Ishikawa (cell line): ENCODE measurements at regions not wholly inside any gene's neighbourhood (a gene's known extent, or its start where the extent isn't known, plus 50 kb on each side); places are given as distances from the start of the nearest gene placed in this dataset.

Source experiments
- CEBPB ChIP-seq: IDR thresholded peaks from 2 replicates; pipeline ENCODE4 v1.6.1; 2012
- CREB1 ChIP-seq: IDR thresholded peaks from 2 replicates; pipeline ENCODE4 v1.6.1; 2012; ENCODE audit warnings: low read depth
- EGR1 ChIP-seq: IDR thresholded peaks from 2 replicates; pipeline ENCODE4 v1.6.1; 2012
- EP300 ChIP-seq: IDR thresholded peaks from 2 replicates; pipeline ENCODE4 v1.6.1; 2012; ENCODE audit warnings: borderline replicate concordance
- FOXM1 ChIP-seq: IDR thresholded peaks from 2 replicates; pipeline ENCODE4 v1.6.1; 2012; ENCODE audit warnings: low read depth, borderline replicate concordance
- MAX ChIP-seq: IDR thresholded peaks from 2 replicates; pipeline ENCODE4 v1.6.1; 2012
- NFIC ChIP-seq: IDR thresholded peaks from 2 replicates; pipeline ENCODE4 v1.6.1; 2012
- RAD21 ChIP-seq: IDR thresholded peaks from 2 replicates; pipeline ENCODE4 v1.6.1; 2012; ENCODE audit warnings: low read depth
- REST ChIP-seq: IDR thresholded peaks from 2 replicates; pipeline ENCODE4 v1.6.1; 2012; ENCODE audit warnings: low read depth, mild to moderate bottlenecking
- TAF1 ChIP-seq: IDR thresholded peaks from 2 replicates; pipeline ENCODE4 v1.6.1; 2012; ENCODE audit warnings: low read depth, mild to moderate bottlenecking
- TCF12 ChIP-seq: IDR thresholded peaks from 2 replicates; pipeline ENCODE4 v1.6.1; 2012; ENCODE audit warnings: low read depth
- TEAD4 ChIP-seq: IDR thresholded peaks from 2 replicates; pipeline ENCODE4 v1.6.1; 2012
- USF1 ChIP-seq: IDR thresholded peaks from 2 replicates; pipeline ENCODE4 v1.6.1; 2012
- YY1 ChIP-seq: IDR thresholded peaks from 2 replicates; pipeline ENCODE4 v1.6.1; 2012; ENCODE audit warnings: low read depth
- ZBTB7A ChIP-seq: IDR thresholded peaks from 2 replicates; pipeline ENCODE4 v1.6.1; 2012; ENCODE audit warnings: low read depth

- TF ChIP-seq ZBTB7A = no peak
- TF ChIP-seq EGR1 = no peak
- TF ChIP-seq FOXM1 = no peak
- TF ChIP-seq TEAD4 = no peak
- no peak for TF ChIP-seq NFIC
These were observed 90.5 kb upstream of the ITGA4 start for GRCh38 chr2:181366675-181367175.

- no peak for TF ChIP-seq EP300
- no peak for TF ChIP-seq CEBPB
- no peak for TF ChIP-seq REST
- TF ChIP-seq CREB1 = no peak
- TF ChIP-seq ZBTB7A = no peak
- no peak for TF ChIP-seq USF1
- TF ChIP-seq TCF12 = no peak
- no peak for TF ChIP-seq NFIC
- no peak for TF ChIP-seq TAF1
- no peak for TF ChIP-seq MAX
- no peak for TF ChIP-seq RAD21
- TF ChIP-seq TEAD4 = no peak
- no peak for TF ChIP-seq YY1
- no peak for TF ChIP-seq FOXM1
- TF ChIP-seq EGR1 = no peak
These were observed 89.8 kb upstream of the ITGA4 start for GRCh38 chr2:181367411-181367810.

- TF ChIP-seq RAD21 (no peak), USF1 (no peak), CEBPB (no peak), TEAD4 (no peak), TCF12 (no peak), NFIC (no peak), ZBTB7A (no peak), CREB1 (no peak), MAX (no peak), EP300 (no peak), TAF1 (no peak), EGR1 (no peak), FOXM1 (no peak), YY1 (no peak), REST (no peak)
These were observed 89.2 kb upstream of the ITGA4 start for GRCh38 chr2:181367906-181368435.

- no peak for TF ChIP-seq YY1
- no peak for TF ChIP-seq USF1
- no peak for TF ChIP-seq NFIC
- no peak for TF ChIP-seq CREB1
- TF ChIP-seq TEAD4 = no peak
- no peak for TF ChIP-seq CEBPB
- no peak for TF ChIP-seq TAF1
- no peak for TF ChIP-seq EP300
- no peak for TF ChIP-seq FOXM1
- TF ChIP-seq EGR1 = no peak
- no peak for TF ChIP-seq MAX
- no peak for TF ChIP-seq ZBTB7A
- no peak for TF ChIP-seq REST
- no peak for TF ChIP-seq RAD21
- TF ChIP-seq TCF12 = no peak
These were observed 87.1 kb upstream of the ITGA4 start for GRCh38 chr2:181370126-181370525.
